ENCODE measurements at regions not wholly inside any gene's neighbourhood (a gene's known extent, or its start where the extent isn't known, plus 50 kb on each side); places are given as distances from the start of the nearest gene placed in this dataset.

- CTCF ChIA-PET (ENCODE audit: partially characterized antibody) = interaction anchor here (1.1 kb wide), 1 partner anchor 95 kb away, joined by 3 read pairs; no protein-coding TSS in a partner anchor
- Histone ChIP-seq H3K56ac (replicated peaks; ENCODE audit: insufficient read length, low read depth, low read length) (no peak overlapping the region), H3K18ac (ENCODE audit: extremely low read depth, low read length) (no peak overlapping the region), H3K4me2 (ENCODE audit: insufficient read depth in 1 of 2, low read depth in 2 of 2, low read length in 2 of 2) (no peak overlapping the region), H4K5ac (ENCODE audit: insufficient read length, low read depth, low read length) (no peak overlapping the region), H2BK15ac (ENCODE audit: low read length) (no peak overlapping the region), H3K4me1 (replicated peaks in 1 of 4; ENCODE audit: control insufficient read depth in 3 of 4, insufficient read depth in 4 of 4, low read length in 3 of 4) (no peaks in the 10 kb centered on the region), H3K14ac (ENCODE audit: insufficient read length) (no peak overlapping the region), H2BK12ac (ENCODE audit: low read depth, low read length) (no peak overlapping the region), H3K23ac (ENCODE audit: insufficient read length) (no peak overlapping the region), H3K79me2 (ENCODE audit: control insufficient read depth in 1 of 2, insufficient read depth in 2 of 2, low read length in 2 of 2) (no peaks in the 10 kb centered on the region), H4K8ac (ENCODE audit: extremely low read depth, insufficient read depth, low read length) (no peak overlapping the region; the same call in 1 of the 2 replicates), H2BK20ac (ENCODE audit: low read length) (no peak overlapping the region), H3K9ac (replicated peaks in 1 of 4; ENCODE audit: extremely low read depth in 1 of 4, low read depth in 3 of 4, low read length in 3 of 4) (no peak overlapping the region), H2AFZ (ENCODE audit: low read length) (no peak overlapping the region), H2AK5ac (ENCODE audit: low read depth, low read length) (no peak overlapping the region), H3K9me3 (ENCODE audit: insufficient read depth in 2 of 2, low read depth in 1 of 2, low read length in 1 of 2) (peaks cover 3 to 6% of the 10 kb centered on the region in 2 experiments; a peak in 2 of 4 replicates), H3K23me2 (ENCODE audit: low read depth, low read length) (no peaks in the 10 kb centered on the region), H2BK120ac (replicated peaks; ENCODE audit: low read depth, low read length) (no peak overlapping the region), H3K36me3 (ENCODE audit: control insufficient read depth in 2 of 4, insufficient read depth in 4 of 4, low read length in 3 of 4) (no peaks in the 10 kb centered on the region), H3K4me3 (ENCODE audit: extremely low read depth in 1 of 4, insufficient read depth in 2 of 4, low read depth in 3 of 4, low read length in 4 of 4) (no peak overlapping the region), H2BK5ac (ENCODE audit: low read depth, low read length) (no peak overlapping the region), H4K91ac (replicated peaks; ENCODE audit: insufficient read length, low read length) (no peak overlapping the region), H3K27me3 (replicated peaks in 1 of 4; ENCODE audit: control insufficient read depth in 3 of 4, extremely low read depth in 1 of 4, insufficient read depth in 3 of 4, low read length in 3 of 4) (no peaks in the 10 kb centered on the region), H3K79me1 (ENCODE audit: low read depth, low read length) (no peaks in the 10 kb centered on the region), H3K4ac (replicated peaks; ENCODE audit: insufficient read length, low read depth, low read length) (no peak overlapping the region), H3K27ac (ENCODE audit: low read depth, low read length) (no peak overlapping the region), H4K20me1 (replicated peaks in 1 of 2; ENCODE audit: control insufficient read depth in 1 of 2, insufficient read depth in 2 of 2, low read length in 2 of 2) (no peaks in the 10 kb centered on the region)
- POLR2A ChIA-PET (ENCODE audit: partially characterized antibody) = no interaction called here
- DNase-seq (ENCODE audit: low read depth in 1 of 2, low spot score in 2 of 2) = no peak
- TF ChIP-seq CTBP2 (IDR thresholded peaks at IDR 0.05; ENCODE audit: borderline replicate concordance, insufficient read depth, insufficient read length, low read length) (no peak), SRF (IDR thresholded peaks at IDR 0.05; ENCODE audit: low read depth, low read length) (no peak), JUND (IDR thresholded peaks at IDR 0.05; ENCODE audit: low read length) (no peak), TEAD4 (IDR thresholded peaks at IDR 0.05; ENCODE audit: low read depth, low read length) (no peak)
- no peak for FAIRE-seq
- WGBS, 2 experiments (ENCODE audit: extremely low coverage in 1 of 2, insufficient coverage in 1 of 2, insufficient read length in 1 of 2, insufficient replicate concordance in 2 of 2, low coverage in 1 of 2, low lambda C conversion rate in 2 of 2, missing lambda C conversion rate in 1 of 2) = 79% methylated on average over 4 of the region's 4 CpGs; no CpG with 5 or more reads in 1 of the 2 experiments
These were observed 336.5 kb upstream of the CDH5 start for GRCh38 chr16:66030036-66030435.

Measured in H1 (cell line).